HG03060 (cell line): ENCODE measurements at regions not wholly inside any gene's neighbourhood (a gene's known extent, or its start where the extent isn't known, plus 50 kb on each side); places are given as distances from the start of the nearest gene placed in this dataset.

Experiments used
- ATAC-seq: cut with Tn5 transposase; IDR thresholded peaks from one replicate; pipeline ENCODE4 v1.9.1; 2021; ENCODE audit warnings: low read depth, moderate number of reproducible peaks; ENCODE audit not compliant: unreplicated experiment

DNA sequence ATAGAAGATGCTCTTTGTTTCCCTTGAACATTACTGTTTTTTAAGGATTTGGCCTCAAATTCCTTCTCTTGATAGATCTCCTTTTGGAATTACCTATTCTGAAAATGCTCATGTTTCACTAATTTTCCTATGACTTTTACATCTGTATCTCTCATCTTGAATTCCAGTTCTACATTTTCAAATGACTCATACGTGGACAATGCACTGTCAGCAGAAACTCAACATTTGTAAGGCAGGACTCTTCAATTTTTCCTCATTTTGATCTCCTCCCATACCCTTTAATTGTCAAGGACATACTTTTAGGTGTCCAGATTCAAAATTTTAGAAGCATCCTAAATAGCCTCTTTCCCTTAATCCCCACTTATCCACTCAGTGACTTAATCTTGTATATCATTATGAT lies 341.0 kb upstream of the RASGRP1 start:
- ATAC-seq = no peak

DNA sequence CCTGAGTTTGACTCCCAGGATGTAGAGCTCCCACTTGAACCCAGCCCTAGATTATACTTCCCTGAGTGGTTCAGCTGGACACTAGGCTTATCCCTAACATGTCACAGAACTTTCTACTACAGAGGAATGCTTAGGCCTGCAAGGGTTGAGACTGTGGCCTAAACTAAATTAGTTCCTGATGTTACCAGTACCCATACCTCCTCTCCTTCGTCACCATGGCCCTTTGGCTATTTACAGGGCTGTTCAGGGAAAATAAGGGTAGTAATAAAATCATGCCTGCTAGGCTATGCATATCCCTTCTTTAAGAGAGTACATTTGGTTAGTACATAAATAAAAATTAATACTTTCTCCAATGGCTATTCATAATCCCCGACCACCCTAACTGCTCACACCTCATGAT lies 356.4 kb upstream of the RASGRP1 start:
- ATAC-seq = no peak

DNA sequence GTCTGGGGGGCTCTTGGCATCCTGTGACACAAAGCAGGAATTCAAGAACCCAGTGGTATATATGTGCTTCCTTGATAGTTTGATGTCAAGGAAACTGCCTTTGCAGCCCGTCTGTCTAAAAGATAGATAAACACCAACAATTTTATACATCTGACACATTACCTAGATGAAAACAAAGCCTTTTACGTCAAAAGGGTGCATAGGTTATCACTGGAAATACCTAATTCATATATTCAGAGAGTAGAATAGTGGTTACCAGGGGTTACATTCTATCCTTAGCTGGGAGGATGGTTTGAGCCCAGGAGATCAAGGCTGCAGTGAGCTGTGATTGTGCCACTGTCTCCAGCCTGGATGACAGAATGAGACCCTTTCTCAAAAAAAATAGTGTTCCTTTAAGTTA lies 356.9 kb upstream of the RASGRP1 start:
- no peak for ATAC-seq

DNA sequence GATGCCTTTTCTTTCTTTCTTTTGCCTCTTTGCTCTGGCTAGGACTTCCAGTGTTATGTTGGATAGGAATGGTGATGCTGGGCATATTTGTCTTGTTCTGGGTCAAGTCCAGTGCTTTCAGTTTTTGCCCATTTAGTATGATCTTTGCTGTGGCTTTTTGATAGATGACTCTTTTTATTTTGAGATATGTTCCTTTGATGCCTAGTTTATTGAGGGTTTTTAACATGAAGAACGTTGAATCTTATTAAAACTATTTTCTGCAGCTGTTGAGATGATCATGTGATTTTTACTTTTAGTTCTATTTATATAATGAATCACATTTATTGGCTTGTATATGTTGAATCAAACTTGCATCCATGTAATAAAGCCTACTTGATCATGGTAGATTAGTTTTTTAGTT lies 363.8 kb upstream of the RASGRP1 start:
- no peak for ATAC-seq

DNA sequence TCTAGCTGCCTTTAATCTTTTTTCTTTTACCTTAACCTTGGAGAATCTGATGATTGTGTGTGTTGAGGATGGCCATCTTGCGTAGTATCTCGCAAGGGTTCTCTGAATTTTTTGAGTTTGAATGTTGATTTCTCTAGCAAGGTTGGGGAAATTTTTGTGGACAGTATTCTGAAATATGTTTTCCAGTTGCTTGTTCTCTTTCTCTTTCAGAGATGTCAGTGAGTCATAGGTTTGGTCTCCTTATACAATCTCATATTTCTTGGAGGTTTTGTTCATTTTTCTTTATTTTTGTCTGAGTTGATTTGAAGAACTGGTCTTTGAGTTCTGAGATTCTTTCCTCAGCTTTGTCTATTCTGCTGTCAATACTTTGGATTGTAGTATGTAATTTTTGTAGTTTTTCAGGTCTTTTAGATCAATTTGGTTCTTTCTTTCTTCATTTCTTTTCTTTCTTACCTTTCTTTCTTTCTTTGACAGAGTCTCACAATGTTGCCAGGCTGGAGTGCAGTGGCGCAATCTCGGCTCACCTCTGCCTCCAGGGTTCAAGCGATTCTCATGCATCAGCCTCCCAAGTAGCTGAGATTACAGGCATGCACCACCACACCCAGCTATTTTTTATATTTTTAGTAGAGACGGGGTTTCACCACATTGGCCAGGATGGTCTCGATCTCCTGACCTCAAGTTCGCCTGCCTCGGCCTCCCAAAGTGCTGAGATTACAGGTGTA lies 366.4 kb upstream of the RASGRP1 start:
- ATAC-seq = no peak

DNA sequence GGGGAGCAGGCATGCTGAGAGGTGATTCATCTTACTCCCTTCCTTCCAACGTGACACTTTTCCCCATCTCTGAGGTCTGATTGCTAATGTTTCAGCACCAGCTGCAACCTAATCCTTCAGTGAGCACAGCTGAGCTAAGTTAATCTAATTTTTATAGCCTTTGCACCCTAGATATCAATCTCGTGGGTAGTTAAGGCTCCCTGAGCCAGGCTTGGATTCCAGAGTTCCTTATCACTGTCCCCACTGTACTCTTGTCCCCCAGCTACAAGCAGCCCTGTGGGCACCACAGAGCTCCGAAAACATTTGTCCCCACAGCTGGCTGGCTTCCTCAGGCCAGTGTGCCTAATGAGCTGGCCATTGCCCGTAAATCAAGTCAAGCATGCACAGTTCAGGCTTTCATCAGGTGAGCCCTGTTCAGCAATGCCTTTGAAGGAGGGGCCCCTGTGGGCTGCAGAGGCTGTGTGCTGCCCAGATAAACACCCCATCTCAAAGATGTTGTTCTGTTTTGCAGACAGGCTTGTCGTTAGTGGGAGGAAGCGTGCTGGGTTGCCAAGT lies 376.9 kb upstream of the RASGRP1 start:
- no peak for ATAC-seq

DNA sequence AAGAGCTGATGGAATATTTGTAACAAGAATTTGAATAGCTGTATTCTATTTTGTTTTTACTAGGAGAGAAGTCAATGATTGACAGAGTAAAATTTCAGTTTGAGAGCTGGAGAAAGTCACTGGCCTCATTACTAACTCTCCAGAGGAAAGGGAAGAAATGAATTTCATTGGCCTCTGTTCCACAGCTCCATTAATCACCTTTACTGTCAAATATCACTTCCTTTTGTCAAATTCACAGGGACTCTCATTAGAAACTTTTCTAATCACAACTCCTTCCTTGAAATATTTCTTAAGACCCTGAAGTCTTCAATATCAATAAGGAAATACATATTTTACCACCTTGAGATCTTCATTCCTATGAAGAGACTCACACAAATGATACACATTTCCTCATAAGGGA lies 379.9 kb upstream of the RASGRP1 start:
- no peak for ATAC-seq

DNA sequence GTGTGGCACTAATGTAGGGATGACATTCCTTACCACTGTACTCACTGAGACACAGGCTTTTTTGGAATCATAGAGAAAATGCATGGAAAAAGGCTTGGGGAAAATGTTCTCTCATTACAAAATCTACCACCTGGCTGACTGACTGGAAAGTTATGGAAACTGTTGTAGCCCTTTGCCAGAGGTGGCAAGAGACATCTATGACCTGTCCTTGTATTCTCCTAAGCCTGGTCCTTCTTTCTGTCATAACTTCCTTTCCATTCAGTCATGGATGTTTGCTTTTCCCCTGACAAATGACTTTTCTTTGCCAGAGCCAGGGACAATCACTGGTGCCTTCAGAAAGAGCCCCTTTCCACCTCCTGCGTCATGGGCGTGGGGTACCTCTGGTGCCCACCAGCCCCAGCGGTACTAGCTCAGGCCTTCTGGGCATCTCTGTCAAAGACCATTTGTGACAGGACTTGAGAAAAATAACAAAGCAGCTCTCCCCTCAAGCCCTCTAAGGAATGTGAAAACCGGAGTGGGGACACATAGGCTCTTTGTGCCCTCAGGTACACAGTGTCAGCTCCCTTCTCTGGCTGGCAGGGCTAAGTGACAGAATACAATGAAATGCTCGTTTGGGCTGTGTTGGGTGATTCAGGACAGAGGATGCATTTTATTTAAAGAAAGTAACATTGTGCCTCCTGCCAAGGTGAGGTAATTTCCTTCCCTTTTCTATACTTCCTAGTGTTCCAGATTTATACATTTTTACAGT lies 381.1 kb upstream of the RASGRP1 start:
- ATAC-seq = no peak

DNA sequence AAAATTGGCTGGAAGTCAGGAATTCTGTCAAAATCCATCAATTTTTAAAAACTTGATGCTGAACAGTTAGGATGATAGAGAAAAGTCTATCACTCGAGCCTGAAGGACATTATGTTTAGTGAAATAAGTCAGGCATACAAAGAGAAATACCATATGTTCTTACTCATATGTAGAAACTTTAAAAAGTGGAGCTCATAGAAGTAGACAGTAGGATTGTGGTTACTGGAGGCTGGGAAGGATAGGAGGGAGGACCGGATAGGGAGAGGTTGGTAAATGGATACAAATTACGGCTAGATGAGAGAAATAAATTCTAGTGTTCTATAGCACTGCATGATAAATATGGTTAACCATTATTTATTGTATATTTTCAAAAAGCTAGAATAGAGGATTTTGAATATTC lies 389.5 kb upstream of the RASGRP1 start:
- no peak for ATAC-seq

DNA sequence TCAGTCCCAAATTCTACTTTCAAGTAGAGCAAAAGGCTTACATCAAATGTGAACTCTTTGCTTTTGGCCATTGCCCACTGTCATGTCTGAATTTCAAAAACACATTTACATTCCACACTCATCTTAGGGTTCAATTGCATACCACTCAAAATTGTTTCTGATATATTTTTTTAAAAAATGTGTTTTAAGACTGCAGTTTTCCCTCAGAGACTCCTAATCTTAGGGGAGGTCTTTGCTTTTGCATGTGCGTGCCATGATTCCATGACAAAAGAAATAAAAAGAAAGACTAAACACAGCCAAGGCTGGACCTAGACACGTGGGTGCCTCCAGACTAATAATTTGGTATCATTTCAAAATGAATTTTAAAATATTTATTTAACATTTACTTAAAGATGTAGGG lies 396.8 kb upstream of the RASGRP1 start:
- no peak for ATAC-seq

DNA sequence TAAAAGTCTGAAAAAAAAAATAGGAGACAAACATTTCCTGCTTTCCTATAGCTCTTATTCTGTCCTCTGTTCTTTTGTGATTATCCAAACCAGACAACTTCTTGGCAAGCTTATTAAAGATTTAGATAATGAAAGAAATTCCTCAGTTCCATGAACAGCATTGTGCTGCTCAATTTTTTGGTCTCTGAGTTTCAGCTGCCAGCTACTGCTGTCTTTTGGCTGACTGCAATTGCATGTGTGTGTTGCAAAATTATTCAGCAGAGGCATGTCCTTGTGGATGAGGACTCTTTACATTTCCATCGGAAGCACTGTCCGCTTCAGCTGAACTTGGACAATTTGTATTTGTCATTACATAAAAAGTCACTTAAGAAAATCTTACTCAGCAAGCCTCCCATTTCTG lies 397.3 kb upstream of the RASGRP1 start:
- ATAC-seq = no peak

DNA sequence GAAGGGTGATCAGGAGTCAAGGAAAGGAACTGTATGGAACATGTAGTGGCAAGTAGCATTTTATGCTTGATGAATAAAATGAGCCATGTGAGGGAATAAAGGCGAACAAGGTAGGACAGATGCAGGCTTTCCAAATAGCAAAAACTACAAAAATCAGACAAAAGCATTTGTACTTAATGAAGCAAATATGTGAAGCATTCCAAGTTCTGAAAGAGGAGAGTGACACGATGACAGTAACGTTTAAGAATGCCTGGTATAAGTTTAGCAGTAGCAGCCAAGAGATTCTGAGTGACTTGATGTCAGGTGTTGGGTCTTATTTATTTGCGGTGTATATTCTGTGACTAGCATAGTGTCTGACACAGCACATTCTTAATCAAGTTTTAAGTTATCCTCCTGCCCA lies 408.2 kb upstream of the RASGRP1 start:
- ATAC-seq = no peak

DNA sequence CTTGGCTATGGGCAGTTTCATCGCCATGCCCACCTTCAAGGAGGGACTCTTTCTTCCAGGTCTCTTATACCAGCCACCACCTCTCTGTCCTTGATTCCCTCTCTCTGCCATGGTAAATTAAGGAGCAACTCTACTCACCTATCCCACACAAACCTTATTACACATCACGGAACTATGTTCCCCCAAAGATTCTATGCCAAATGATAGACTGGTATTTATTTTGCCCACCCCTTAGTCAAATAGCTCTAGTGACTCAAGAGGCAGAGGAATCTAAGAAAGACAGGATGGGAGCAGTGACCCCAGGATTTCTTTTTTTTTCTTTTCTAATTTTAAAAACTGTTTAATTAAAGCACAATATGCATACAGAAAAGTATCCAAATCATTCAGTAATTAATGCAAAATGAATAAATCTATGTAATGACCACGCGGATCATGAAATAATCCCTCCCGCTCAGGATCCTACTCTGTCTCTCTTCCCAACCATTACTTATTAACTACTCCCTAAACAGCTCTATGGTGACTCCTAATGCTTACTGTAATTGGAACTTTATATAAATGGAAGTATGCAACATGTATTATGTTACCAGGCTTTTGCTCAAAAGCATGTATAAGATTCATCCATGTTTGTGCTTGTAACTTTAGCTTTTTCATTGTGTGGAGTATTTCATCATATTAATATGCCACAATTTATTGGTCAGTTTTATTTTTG lies 410.8 kb upstream of the RASGRP1 start:
- no peak for ATAC-seq

DNA sequence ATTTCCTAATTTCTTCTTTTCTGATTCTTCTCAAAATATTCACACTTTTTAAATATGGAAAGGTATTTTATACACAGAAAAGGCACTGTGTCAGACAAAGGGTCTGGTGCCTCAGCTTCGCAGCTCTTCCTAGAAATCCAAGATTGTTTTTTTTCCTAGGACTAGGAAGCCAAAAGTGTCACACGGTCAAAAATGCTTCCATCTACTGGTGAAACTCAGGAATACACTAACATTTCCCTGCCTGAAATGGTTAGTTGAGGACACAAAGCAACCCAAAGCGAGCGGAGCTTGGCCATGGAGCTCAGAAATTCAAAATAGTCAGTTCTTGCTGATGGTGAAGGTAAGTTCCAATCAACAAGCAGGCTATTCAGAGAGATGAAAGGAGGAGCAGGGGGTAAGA lies 426.5 kb upstream of the RASGRP1 start:
- no peak for ATAC-seq

DNA sequence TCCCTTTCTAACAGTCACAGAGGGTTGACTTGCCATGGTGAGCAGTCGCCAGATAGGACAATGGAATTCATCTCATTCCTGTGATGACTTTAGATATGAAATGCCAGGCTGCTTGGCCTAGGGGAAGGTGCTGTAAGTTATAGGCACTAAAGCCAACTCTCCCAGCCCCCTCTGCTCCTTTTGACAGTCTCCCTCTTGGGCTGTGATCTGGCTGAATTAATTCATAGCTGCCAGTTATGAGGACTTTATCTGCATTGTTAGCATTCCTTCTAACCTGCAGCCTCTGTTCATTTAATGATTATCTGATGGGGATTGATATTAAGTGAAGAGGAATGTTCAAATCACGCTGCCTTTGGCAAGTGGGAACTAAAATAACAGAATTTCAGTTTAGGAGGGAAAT lies 427.1 kb upstream of the RASGRP1 start:
- no peak for ATAC-seq

DNA sequence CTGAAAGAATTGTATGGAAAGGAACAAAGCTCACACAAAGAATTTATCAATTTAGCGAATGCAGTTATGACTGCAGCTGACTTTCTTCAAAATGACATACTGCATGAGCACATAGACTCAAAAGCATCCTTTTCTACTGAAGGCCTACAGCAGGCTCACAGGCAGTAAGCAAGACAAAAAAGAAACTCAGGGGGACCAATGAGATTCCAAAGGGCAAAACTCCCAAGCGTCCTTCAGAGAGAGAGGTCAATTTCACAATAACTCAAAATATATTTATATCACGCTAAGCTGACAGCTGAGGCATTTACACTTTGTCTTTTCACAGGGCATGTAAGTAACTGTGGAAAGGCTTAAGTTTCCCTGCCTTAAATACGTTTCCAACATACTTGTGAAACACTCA lies 427.9 kb upstream of the RASGRP1 start:
- ATAC-seq = no peak

DNA sequence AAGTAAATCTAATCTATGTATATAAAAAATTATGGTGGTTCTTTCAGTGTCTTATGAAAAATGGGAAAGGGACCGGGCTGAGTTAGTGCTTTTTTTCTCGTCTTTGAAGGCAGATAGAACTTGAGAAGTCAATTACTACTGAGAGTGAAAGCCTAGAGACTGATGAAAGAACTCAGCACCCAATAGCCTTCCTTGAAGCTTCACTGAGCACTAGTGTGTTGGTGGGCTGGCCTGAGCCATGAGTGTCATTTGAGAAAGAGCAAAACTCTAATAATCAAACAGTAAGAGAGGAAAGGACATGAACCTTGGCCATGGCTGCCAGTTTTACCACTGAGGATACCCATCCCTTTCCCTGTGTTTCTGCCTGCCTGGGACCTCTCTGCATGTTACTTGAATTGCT lies 428.3 kb upstream of the RASGRP1 start:
- ATAC-seq = no peak

DNA sequence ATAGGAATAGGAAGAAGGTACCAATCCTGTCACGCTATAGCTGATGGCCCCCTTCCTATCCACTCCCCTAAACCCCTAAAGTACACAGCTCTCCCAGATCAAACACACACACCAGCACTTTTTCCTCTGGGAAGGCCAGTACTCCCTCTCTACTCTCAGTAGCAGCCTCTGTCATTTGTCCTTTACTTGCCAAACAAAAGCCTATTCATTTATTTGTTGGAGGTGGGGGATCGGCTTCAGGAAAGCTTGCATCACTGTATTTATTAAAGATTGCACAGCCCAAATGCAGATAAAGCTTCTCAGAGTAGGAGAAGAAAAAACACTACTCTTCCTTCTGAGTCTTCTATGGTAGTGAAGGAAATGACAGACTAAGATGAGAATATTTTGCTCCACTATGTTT lies 429.7 kb upstream of the RASGRP1 start:
- ATAC-seq = no peak

DNA sequence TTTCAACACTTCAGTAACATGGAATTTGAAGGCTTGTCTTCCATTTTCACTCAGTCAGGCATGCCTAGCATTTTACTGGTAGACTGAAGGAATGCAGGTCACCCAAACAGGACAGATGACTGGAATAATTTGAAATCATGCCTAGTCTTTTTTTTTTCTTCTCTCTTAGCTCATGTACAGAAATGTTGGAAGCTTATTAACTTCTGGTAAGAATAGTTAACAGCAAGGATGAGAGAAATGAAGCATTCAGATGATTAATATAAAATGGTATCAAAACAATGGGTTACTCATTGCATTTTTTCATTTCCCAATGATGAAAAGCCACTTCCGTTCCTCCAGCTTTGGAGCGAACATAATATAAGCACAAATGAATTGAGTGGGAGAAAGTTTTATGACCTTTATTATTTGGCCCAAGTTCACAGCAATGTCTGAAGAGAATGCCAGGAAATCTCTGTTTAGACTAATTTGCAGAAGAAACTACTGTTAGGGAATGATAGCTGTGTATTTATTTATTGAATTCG lies 431.6 kb upstream of the RASGRP1 start:
- ATAC-seq = no peak

DNA sequence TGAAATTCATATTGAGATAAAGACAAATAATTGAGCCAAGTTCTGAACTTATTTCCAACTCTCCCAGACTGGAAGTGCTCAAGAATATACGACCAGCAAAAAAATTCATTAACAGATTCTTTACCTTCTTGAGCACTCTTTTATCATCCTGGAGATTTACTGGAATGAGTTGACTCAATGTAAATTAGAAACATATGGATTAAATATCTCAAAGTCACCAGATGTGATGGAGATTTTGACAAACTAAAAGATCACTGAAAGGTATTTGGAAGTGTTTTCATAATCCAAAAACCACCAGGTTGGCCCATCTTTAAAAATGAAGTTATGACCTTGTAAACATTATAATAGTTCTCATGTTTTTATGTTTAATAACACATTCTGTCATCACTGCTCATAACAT lies 433.2 kb upstream of the RASGRP1 start:
- no peak for ATAC-seq

DNA sequence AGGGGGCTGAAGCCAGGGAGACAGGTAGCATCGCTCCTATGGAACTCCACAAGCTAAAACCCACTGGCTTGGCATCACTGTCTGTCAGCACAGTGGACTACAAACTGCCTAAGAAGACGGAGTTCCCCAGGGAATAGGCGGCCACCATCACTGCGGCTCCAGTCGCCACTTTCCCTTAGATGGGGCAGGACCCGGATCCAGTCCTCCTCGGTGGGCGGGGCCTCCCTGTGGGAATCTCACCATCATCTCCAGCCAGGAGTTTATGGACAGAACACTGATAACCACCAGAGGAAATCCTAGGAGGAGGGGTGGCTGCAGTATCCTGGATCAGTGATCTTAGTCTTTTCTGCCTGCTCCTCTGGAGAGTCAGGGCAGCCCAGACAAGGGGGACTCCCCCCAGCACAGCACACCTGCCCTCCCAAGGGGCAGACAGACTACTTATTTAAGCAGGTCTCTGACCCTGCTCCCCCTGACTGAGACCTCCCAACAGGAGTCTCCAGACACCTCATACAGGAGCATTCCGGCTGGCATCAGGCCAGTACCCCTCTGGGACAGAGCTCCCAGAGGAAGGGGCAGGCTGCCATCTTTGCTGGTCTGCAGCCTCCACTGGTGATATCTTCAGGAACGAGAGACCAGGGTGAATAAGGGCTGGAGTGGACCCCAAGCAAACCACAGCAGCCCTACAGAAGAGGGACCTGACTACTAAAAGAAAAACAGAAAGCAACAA lies 435.6 kb upstream of the RASGRP1 start:
- ATAC-seq = no peak
